Lower leg skin (tissue), 3 donors: ENCODE measurements at regions not wholly inside any gene's neighbourhood (a gene's known extent, or its start where the extent isn't known, plus 50 kb on each side); places are given as distances from the start of the nearest gene placed in this dataset.

Source experiments
- POLR2A ChIP-seq, 2 donors: fragments of 450-650 bp; IDR thresholded peaks; one replicate each; pipeline ENCODE4 v1.6.1; 2016 to 2017; ENCODE audit warnings: antibody characterized with exemption in 2 of 2, mild to moderate bottlenecking in 1 of 2, moderate library complexity in 1 of 2
- TF ChIP-seq, protein P1 (sequence below), 3 donors: fragments of 450-650 bp; IDR thresholded peaks; one replicate each; pipeline ENCODE4 v1.5.1; 2016; ENCODE audit warnings: antibody characterized with exemption in 3 of 3, mild to moderate bottlenecking in 3 of 3, moderate library complexity in 2 of 3

DNA sequence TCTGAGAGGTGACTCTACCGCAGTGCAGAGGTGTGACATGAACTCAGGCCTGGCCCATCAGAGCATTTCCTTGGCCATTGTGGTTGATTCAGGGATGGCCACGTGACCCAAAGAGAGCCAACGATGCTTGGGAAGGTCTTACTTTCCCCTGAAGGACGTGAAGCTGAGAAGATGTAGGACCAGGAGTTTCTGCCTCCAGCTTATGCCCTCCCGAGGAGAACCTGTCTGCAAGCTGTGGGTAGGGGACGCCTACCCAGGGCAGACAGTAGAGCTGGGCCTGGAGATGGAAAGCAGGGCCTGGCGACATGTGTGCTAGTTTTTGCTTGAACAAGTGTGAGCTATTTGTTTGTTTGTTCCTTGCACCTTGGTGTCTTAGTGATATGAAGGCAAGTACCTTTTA, 89.4 kb downstream of the RPLP1 start:
- TF ChIP-seq POLR2A (IDR thresholded peaks at IDR 0.05), result no peak
- TF ChIP-seq, protein P1, sequence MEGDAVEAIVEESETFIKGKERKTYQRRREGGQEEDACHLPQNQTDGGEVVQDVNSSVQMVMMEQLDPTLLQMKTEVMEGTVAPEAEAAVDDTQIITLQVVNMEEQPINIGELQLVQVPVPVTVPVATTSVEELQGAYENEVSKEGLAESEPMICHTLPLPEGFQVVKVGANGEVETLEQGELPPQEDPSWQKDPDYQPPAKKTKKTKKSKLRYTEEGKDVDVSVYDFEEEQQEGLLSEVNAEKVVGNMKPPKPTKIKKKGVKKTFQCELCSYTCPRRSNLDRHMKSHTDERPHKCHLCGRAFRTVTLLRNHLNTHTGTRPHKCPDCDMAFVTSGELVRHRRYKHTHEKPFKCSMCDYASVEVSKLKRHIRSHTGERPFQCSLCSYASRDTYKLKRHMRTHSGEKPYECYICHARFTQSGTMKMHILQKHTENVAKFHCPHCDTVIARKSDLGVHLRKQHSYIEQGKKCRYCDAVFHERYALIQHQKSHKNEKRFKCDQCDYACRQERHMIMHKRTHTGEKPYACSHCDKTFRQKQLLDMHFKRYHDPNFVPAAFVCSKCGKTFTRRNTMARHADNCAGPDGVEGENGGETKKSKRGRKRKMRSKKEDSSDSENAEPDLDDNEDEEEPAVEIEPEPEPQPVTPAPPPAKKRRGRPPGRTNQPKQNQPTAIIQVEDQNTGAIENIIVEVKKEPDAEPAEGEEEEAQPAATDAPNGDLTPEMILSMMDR (IDR thresholded peaks at IDR 0.05), result no peak
